ENCODE measurements at regions not wholly inside any gene's neighbourhood (a gene's known extent, or its start where the extent isn't known, plus 50 kb on each side); places are given as distances from the start of the nearest gene placed in this dataset.

DNA sequence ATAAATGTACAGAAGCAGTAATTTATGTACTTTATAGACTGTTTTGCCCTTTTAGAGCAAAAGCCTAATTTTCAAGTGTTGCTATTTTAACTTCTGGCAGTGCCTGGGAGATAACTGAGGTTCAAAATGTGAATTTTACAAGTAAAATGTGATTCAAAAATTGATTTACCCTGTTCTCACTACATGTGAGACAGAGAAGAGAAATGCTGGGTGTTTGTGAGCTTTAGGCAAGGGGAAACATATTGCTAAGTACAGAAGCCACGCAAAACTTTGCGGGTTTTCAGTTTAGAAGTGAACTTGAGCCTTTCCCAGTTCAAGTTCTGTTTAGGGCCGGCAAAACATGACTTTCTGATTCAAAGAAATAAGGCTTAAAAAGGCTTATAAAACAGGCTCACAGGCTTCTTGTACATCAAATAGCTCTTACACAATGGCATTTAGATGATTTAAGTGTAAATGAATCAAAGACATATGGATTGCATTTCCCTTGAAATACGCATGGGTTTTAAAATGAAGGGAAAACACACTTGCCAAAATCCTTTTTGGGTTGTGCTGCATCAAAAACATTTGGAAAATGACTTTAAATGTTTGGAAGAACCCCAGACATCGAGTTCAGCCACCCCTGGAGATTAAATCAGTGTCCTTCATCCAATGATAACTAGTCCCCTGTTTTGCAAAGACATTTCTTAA is 370.8 kb upstream of the MEF2C start:
- TF ChIP-seq YY1 (IDR thresholded peaks at IDR 0.05; ENCODE audit: insufficient read depth, insufficient read length) (no peak), ZNF274 (IDR thresholded peaks at IDR 0.05; ENCODE audit: low read depth, low read length) (no peak), SUZ12 (IDR thresholded peaks at IDR 0.05; ENCODE audit: extremely low read depth, insufficient read depth, insufficient read length) (no peak)

Measured in NT2/D1 (cell line).